H1 (cell line): ENCODE measurements at regions not wholly inside any gene's neighbourhood (a gene's known extent, or its start where the extent isn't known, plus 50 kb on each side); places are given as distances from the start of the nearest gene placed in this dataset.

Experiments used
- NRF1 ChIP-seq: IDR thresholded peaks from 2 replicates; pipeline ENCODE4 v1.6.1; 2011; ENCODE audit warnings: mild to moderate bottlenecking, low read depth, low read length, improper control_type of control experiment
- PHF8 ChIP-seq: fragments of 200-600 bp; sonication (generic); conservative IDR thresholded peaks from 2 replicates; pipeline ENCODE4 v1.7.1; 2012; ENCODE audit warnings: low read depth, mild to moderate bottlenecking, inconsistent platforms, low read length, moderate library complexity
- TAF7 ChIP-seq: optimal IDR thresholded peaks from 2 replicates; pipeline ENCODE3; 2011; ENCODE audit warnings: low read depth, mild to moderate bottlenecking, inconsistent platforms, low read length, moderate library complexity, borderline replicate concordance
- TCF12 ChIP-seq: IDR thresholded peaks from 2 replicates; pipeline ENCODE4 v1.6.1; 2011; ENCODE audit warnings: low read depth, mild to moderate bottlenecking, low read length

- TF ChIP-seq NRF1 (no peak), TCF12 (no peak), PHF8 (no peak), TAF7 (no peak)
Measured at GRCh38 chr4:22957774-22958309, 265.1 kb downstream of the GBA3 start (continued).
